Testis (tissue), 2 donors: ENCODE measurements at regions not wholly inside any gene's neighbourhood (a gene's known extent, or its start where the extent isn't known, plus 50 kb on each side); places are given as distances from the start of the nearest gene placed in this dataset.

ENCODE experiments used
- POLR2A ChIP-seq: fragments of 450-650 bp; IDR thresholded peaks from one replicate; pipeline ENCODE4 v1.6.1; 2017; ENCODE audit warnings: antibody characterized with exemption, mild to moderate bottlenecking, moderate library complexity
- TF ChIP-seq, protein P1 (sequence below), 3 experiments: fragments of 450-650 bp in 2 of 3; fragments of 200-600 bp in 1 of 3; sonication (generic) in 1 of 3; IDR thresholded peaks; one replicate each; pipeline ENCODE4 v1.5.1; 2016 to 2019; ENCODE audit warnings: antibody characterized with exemption in 3 of 3, mild to moderate bottlenecking in 2 of 3, moderate library complexity in 1 of 3

DNA sequence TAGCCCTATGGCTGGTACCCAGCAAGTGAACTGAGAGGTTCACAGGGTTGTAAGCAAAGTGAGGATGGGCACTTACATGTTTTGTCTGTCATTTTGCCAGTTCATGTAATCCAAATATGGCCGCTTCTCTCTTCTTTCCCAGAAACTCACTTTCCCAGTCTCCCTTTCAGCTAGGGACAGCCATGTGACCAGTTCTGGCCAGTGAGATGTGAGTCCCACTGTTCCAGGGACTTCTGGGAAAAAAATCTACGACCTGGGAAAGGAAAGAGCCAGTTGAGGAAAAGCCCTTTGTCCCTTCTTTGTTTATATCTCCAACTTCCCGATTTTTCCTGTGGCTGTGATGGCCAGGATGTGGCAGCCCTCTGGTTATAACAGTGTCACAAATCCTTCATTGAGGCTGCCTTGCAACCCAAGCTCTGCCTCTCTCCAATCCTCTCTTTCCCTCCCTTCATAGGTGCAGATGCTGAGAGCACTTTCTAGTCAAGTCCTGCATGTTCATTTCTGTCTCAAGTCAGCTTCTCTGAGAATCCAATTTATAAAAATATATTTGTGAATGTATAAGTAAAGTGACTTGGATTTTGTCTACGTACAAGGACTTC, 148.6 kb upstream of the ZFP64 start:
- TF ChIP-seq, protein P1, sequence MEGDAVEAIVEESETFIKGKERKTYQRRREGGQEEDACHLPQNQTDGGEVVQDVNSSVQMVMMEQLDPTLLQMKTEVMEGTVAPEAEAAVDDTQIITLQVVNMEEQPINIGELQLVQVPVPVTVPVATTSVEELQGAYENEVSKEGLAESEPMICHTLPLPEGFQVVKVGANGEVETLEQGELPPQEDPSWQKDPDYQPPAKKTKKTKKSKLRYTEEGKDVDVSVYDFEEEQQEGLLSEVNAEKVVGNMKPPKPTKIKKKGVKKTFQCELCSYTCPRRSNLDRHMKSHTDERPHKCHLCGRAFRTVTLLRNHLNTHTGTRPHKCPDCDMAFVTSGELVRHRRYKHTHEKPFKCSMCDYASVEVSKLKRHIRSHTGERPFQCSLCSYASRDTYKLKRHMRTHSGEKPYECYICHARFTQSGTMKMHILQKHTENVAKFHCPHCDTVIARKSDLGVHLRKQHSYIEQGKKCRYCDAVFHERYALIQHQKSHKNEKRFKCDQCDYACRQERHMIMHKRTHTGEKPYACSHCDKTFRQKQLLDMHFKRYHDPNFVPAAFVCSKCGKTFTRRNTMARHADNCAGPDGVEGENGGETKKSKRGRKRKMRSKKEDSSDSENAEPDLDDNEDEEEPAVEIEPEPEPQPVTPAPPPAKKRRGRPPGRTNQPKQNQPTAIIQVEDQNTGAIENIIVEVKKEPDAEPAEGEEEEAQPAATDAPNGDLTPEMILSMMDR (IDR thresholded peaks at IDR 0.05), result no peak
- TF ChIP-seq POLR2A, result no peak
